ENCODE measurements at regions not wholly inside any gene's neighbourhood (a gene's known extent, or its start where the extent isn't known, plus 50 kb on each side); places are given as distances from the start of the nearest gene placed in this dataset.
A peak's percentile ranks its signal among the peaks of the same experiment; 100 is the strongest.
"Not testable (repeated sequence)": the region's sequence is repeated elsewhere in the genome, so short reads cannot be mapped to it uniquely, and the experiment has no call there.

DNA sequence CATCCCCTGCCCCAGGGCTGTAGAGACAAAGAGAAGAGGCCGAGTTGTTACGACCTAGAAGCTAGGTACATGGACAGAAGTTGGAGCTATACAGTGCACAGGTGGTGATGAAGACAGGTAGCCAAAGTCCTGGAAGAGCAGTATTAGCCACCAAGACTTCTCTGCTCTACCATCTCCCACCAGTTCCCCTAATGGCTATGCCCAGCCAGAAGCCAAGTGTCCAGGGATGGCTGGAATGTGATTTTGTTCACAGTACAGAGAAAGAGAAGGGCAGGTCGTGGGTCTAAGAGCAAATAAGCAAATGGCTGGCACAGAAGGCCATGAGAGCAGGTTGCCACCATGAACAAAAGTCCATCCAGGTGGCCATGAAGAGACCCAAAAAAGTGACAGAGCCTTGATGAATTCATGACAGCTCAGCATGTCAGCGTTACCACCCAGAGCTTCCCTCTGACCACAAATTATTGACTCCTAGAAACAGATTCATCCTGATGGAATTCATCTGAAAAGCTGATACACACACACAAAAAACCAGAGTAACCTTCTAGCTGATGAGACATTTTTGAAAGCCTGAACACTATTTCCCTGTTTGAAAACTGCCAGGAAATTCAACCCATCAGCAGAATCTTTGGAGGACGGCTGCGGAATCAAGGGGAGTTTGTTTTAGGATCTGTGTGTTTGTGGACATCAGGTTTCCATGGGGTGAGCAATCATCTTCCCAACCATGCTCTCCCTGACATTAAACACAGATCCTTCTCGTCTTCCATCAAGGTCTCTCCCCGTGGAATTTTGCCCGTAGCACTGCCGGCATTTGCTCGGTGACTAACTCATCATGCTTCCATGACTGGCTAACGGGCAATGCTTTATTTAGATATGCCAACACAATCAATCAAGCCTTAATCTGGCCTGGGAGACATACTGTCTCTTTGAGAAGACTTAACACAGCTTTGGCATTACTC, 906.7 kb upstream of the AUTS2 start:
- DNase-seq = no peak

DNA sequence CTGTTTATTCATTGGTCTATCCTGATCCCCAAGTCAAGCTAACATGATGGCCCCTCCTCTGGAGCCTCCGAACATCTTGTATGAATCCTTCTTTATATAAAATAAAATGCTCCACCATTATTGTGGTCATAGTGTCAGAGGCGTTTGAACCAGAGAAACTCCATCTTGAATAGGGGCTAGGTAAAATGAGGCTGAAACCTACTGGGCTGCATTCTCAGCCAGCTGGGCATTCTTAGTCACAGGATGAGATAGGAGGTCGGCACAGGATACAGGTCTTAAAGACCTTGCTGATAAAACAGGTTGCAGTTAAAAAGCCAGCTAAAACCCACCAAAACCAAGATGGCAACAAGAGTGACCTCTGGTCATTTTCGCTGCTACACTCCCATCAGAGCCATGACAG, 905.8 kb upstream of the AUTS2 start:
- DNase-seq = no peak

DNA sequence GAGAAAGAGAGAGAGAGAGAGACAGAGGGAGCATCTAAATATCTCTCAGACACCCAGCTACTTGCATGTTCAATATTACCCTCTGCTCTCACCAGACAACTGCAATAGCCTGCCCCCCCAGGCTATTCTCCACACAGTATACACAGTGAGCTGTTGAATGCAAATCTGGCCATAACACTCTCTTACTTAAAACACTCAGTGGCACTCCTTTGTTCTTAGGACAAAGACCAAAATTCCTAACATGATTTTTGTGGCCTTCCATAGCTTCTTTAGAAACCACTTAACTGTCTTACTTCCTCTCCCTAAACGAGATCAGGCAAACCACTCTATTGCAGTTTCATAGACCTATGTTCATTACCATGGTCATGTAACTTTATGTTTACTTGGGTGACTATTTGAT, 903.6 kb upstream of the AUTS2 start:
- DNase-seq = no peak

DNA sequence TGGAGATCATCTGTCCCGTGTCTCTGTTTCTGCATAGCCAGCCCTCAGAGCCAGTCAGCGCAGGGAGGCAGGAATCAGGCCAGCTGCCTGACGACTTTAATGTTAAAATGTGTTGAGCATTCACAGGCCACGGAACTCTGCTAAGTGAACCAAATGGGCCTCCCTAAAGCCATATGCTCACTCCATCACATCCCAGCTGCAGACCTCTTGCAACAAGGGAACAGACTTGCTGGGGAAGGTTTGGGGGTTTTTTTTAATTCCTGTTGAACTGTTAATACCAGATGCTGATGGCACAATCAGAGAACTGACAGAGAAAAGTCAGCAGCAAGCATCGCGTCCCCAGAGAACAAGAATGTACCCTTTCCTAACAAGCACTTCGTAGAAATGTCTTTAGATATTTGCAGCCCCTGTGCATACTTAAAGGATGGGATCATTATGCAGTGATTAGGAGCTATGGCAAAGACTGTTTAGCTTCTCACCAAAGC, 900.4 kb upstream of the AUTS2 start:
- no peak for DNase-seq

DNA sequence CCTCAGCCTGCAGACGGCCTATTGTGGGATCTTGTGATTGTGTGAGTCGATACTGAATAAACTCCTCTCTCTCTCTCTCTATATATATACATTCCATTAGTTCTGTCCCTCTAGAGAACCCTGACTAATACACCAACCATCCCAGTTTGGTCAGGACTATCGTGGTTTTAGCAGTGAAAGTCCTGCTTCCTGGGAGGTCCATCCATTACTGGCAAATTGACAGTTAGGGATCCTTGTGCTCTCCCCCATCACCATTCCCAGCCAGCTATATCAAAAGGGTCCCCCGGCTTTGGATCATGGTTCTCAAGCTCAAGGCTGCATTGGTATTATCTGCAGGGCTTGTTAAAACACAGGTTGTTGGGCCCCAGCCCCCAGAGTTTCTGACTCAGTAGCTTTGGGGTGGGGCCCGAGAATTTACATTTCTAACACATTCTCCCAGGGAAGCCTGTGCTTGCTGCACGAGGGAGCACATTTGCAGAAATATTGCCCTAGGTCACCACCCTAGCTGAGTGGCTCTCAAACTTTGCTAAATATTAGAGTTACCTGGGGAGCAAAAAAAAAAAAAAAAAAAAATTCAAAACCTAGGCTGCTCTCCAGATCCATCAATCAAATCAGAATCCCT, 899.1 kb upstream of the AUTS2 start:
- DNase-seq = no peak

DNA sequence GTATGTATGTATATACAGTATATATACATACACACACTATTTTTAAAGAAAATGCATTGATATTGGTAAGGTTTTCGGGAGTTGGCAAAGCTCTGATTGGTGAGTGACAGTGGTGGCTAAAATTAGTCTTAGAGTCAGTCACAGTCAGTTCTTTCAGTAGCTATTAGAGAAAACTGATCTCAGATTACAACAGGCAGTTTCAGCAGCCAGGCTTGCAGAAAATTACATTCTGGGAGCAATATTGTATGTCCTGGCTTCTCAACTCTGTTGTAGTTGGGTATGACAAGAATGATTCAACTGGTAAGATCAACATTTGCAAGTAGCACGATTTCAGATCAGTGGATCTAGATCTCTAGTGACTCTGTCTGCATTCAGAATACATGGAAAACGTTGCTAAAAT, 897.9 kb upstream of the AUTS2 start:
- DNase-seq = no peak

DNA sequence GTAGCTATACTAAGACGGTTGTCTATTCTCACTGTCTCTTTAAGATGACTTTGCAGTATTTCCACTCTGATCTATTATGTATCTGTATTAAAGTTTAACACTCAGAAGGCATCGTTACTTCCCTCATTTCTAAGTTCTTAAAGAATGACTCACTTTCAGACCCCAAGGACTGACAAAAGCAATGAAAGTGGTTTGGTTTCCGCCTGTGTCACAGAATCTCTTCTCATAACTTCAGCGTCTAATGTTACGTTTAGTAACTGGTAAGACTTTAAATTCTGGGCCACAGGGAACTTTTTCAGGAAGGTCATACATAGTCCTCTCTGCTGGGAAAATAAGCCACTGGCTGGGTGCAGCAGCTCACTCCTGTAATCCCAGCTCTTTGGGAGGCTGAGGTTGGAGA, 892.0 kb upstream of the AUTS2 start:
- DNase-seq = no peak

DNA sequence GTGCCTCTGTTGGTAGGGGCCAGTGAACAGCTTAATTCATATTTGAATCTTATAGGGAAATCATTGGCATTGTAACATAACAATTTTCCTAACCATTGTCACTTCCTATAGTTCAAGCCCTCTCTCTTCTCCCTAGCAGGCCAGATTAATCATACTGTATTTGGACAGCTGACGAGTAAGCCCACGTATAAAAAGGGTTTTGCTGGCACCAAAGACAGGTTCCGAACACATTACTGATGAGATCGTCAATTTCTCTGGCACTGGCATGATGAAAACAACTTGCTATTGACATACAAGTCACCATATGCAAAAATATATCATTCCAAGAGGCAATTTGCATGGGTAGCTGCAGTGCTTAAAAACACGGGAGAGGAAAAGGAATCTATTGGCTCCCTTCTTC, 891.1 kb upstream of the AUTS2 start:
- DNase-seq = no peak

DNA sequence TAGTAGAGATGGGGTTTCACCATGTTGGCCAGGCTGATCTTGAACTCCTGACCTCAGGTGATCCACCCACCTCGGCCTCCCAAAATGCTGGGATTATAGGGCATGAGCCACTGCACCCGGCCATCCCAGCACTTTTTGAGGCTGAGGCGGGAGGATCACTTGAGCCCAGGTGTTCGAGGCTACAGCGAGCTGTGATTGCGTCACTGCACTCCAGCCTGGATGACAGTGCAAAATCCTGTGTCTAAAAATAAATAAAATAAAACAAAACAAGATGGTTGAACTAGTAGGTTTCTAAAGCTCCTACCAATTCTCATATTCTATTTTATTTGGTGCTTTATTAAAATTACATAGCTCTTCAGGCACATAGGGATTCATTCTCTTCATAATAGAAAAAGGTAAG, 890.3 kb upstream of the AUTS2 start:
- no peak for DNase-seq

DNA sequence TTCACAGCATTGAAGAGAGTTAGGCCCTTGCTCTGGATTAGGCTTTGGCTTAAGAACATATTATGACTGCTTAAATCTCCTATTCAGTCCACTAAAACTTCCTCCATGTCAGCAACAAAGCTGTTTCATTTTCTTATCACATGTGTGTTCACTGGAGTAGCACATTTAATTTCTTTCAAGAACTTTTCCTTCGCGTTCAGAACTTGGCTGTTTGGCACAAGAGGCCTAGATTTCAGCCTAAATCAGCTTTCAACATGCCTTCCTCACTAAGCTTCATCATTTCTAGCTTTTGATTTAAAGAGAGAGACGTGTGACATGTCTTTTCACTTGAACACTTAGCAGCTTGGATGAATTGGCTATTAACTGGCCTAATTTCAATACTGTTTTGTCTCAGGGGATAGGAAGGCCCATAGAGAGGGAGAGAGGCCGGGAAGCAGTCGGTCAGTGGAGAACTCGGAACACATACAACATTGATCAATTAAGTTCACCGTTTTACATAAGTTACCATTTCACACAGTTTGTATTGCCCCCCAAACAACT, 885.2 kb upstream of the AUTS2 start:
- no peak for DNase-seq

DNA sequence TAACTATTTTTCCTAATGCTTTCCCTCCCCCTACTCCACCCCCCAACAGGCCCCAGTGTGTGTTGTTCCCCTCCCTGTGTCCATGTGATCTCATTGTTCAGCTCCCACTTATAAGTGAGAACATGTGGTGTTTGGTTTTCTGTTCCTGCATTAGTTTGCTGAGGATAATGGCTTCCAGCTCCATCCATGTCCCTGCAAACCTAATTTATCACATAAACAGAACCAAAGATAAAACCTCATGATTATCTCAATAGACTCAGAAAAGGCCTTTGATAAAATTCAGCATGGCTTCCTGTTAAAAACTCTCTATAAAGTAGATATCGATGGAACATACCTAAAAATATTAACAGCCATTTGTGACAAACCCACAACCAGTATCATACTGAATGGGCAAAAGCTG, 884.1 kb upstream of the AUTS2 start:
- not testable (repeated sequence) for DNase-seq

DNA sequence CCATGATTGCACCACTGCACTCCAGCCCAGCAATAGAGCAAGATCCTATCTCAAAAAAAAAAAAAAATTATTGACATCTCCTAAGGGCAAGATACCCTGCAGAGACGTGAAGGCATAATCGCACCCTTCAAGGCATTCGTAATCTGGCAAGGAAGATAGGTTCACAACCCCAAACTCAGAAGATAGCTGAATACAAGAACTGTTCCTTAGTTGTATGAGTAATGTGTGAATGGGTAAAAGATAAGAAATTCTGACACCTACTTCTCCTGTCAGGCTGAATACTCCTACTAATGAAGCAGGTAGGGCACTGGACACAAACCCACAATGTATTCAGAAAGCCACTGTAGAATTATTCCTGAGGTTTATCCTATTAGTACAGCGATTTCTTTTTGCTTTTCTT, 882.4 kb upstream of the AUTS2 start:
- DNase-seq = no peak

DNA sequence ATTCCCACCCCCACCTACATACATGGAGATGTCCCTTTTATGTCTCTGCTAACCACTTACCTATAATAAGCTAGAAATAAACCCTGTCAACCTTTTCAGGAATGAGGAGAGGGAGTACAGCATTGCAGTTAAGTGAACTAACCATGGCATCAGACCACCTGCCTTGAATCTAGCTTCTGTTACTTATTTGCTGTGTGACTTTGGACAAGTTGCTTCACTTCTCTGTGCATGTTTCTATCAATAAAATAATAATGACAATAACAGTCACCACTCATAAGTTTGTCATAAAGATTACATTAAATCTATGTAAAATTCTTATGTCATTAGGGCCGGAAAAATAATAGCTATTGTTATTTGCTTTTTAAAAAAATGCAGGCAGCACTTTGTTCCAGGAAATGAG, 881.1 kb upstream of the AUTS2 start:
- DNase-seq = no peak

DNA sequence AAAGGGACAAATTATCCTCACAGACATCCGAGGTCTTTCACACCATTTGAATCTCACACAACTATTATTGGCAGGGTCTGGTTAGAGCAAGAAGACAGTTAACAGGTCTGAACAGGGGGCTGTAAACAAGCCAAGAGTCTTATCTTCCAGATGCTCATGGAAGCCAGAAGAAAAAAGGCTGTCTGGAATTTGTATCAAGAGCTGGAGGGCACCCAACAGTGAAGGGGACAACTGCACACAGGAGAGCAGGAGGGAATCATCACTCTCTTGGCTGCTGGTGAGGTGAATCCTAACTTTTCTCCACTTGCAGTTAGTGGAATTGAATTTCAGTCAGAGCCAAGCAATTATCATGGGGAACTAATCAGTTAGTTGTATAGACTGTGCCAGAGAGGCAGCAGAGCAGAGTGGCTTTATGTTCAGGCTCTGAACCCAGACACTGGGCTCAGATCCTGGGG, 880.2 kb upstream of the AUTS2 start:
- DNase-seq = no peak

DNA sequence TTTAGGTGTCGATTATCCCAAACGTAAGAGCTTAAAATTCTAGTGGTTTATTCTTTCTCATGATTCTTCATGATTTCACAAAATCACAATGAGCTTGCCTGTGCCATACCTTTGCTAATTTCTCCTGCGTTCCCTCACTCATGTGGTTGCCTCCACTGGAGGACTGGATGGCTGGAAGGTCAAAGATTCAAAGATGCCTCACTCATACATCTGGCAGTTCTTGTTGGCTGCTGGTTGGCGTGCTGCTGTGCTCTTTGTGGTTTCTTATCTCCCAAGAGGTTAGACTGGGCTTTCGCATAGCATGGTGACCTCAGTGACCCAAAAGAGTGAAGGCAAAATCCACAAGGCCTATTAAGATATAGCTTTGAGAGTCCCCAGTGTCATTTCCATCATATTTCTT, 877.6 kb upstream of the AUTS2 start:
- DNase-seq = no peak

DNA sequence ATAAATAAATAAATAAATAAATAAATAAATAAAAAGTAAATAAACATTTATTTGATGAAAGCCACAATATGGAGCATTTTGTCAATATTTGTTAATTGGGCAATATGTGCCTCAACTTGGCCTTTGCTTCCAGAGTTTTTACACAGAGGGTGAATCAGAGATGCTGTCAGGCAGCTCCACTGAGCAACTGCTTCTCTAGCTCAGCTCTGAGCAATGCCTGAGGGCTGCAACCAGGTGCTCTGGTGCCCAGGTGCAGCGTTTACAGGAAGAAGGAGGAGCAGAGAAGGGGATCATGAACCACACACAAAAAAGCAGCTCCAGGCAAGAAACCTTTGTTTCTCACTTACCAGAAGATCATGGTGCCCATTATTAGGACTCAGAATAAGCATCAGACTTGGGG, 876.2 kb upstream of the AUTS2 start:
- peak; percentile 29 for DNase-seq

DNA sequence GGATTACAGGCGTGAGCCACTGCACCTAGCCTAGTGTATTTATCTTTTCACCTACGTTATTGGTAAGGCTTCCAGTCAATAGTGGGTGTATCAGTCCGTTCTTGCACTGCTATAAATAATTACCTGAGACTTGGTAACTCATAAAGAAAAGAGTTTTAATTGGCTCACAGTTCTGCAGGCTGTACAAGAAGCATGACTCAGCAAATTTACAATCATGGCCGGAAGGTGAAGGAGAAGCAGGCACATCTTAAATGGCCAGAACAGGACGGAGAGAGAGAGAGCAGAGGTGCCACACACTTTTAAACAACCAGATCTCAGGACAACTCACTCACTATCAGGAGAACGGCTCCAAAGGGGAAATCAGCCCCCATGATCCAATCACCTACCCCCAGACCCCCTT, 873.3 kb upstream of the AUTS2 start:
- DNase-seq = no peak

DNA sequence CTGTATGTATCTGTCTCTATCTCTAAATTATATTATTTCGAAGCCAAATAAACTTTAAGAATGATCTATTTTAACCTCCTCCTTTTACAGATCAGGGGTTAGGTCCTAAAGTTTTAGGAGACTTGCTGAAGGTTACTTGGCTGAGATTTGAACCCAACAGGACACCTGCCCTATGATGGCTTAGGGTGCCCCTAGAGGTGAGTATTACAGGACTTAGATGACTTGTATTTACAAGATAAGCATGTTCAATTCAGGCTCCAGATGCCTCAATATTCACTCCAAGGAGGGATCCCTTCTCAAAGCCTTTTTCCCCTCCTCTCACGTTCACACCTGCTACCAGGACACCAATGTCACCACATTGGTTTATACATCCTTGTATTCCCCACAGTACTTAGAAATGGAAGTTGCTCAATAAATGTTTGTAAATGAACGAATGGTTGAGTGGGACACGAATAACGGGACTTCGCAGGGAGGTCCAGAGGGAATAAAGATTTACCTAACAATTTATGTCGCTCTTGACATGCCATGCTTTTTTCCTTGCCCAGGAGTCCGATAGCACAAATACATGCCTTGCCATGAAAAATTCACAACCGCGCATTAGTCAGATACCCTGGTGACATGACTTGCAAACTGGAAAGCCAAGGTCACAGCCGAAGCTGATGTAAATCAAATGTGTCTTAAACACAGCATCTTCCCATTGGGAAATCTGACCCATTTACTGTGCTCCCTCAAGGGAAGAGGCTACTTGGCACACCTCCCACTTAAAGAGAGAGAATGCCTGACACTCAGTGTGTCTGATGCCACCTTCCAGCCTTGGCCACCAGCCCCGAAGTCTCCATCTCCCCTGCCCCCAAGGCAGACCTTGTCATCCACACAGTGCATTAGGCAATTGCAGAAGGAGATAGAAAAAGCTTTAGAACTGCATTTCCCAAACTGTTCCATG, 872.2 kb upstream of the AUTS2 start:
- DNase-seq = no peak

DNA sequence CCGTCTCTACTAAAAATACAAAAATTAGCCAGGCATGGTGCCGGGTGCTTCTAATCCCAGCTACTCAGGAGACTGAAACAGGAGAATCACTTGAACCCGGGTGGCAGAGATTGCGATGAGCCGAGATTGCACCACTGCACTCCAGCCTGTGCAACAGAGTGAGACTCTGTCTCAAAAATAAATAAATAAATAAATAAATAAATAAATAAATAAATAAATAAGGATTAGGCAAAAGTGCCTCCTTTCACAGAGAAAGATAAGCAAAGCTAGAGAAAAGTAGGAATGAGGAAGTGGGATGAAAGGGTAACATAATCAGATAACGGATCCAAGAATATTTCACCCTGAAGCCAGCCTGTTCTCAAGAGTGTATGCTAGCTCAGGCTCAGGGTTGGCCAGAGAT, 869.6 kb upstream of the AUTS2 start:
- DNase-seq = not testable (repeated sequence)

DNA sequence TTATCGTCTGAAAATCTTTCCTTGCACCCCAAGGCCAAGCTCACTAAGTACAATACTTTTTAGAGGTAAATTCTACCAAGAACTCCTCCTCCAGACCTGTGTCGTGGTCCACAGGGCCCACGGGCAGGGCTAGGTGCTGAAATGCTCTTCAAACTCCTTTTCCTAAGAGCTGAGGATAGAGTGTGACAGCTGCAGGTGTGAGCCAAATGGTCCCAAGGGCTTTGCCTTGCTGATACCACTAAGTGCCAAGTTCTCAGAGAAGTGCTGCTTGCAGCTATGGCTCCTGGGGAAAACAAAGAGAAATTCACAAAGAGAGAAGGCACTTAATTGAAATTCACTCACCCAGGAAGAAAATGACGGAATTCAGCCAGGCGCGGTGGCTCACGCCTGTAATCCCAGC, 868.9 kb upstream of the AUTS2 start:
- no peak for DNase-seq

DNA sequence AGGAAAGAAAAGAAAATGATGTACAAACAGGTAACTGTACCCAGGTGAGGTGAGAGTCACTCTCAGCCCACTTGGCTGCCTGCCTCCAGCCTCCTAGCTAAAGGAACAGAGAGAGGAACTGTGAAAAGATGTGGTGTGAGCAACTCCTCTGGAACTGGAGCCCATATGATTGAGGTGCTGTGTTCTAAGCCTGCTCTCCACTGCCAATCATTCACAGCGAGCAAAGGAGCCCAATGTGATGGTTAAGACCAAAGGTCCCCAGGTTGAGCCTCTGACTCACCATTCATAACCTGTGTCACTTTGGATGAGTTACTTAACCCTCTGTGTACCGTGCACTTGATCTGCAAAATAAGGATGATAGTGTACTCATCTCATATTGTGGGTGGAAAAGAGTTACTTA, 868.1 kb upstream of the AUTS2 start:
- peak; percentile 22 for DNase-seq

DNA sequence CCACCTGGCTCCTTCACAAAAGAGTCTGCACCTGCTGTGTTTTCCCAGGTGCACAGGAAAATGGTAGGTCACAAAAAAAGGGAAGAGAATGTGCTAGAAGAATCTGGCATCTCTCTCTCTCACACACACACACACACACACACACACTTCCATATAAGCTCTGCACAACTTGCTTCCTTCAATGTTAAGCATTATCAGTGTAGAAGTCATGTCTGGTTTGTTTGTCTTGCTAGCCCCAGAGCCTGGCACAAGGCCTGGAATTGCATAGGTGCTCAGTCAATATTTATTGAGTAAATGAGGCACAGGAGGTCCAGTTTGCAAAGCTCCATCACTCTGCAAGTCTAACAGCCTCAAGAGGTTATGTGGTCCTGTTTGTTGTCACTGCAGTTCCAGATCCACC, 867.3 kb upstream of the AUTS2 start:
- peak; percentile 92 for DNase-seq
